ENCODE measurements at regions not wholly inside any gene's neighbourhood (a gene's known extent, or its start where the extent isn't known, plus 50 kb on each side); places are given as distances from the start of the nearest gene placed in this dataset.
"Not testable (repeated sequence)": the region's sequence is repeated elsewhere in the genome, so short reads cannot be mapped to it uniquely, and the experiment has no call there.

GRCh38 chr3:152891678-152892077 lies 56.7 kb downstream of the P2RY1 start:
- DNase-seq, result no peak

GRCh38 chr3:152892446-152892845 lies 57.5 kb downstream of the P2RY1 start:
- DNase-seq, result no peak

GRCh38 chr3:152893647-152894046 lies 58.7 kb downstream of the P2RY1 start:
- peak; percentile 42 for DNase-seq

- DNase-seq, result peak; percentile 70
These were observed 64.4 kb downstream of the P2RY1 start for GRCh38 chr3:152899306-152899705.

GRCh38 chr3:152902141-152902669 lies 67.3 kb downstream of the P2RY1 start:
- DNase-seq, result no peak

- no peak for DNase-seq
These were observed 70.7 kb downstream of the P2RY1 start for GRCh38 chr3:152905631-152906030.

GRCh38 chr3:152909180-152909883 lies 74.4 kb downstream of the P2RY1 start:
- no peak for DNase-seq

- no peak for DNase-seq
These were observed 75.3 kb downstream of the P2RY1 start for GRCh38 chr3:152910211-152910610.

GRCh38 chr3:152910966-152911365 lies 76.0 kb downstream of the P2RY1 start:
- DNase-seq, result peak; percentile 67

- DNase-seq, result not testable (repeated sequence)
These were observed 79.8 kb downstream of the P2RY1 start for GRCh38 chr3:152914743-152915142.

- no peak for DNase-seq
These were observed 80.8 kb downstream of the P2RY1 start for GRCh38 chr3:152915695-152916094.

GRCh38 chr3:152916753-152917279 lies 81.9 kb downstream of the P2RY1 start:
- DNase-seq, result no peak

- no peak for DNase-seq
These were observed 86.4 kb downstream of the P2RY1 start for GRCh38 chr3:152921351-152921750.

- no peak for DNase-seq
These were observed 87.6 kb downstream of the P2RY1 start for GRCh38 chr3:152922554-152922953.

GRCh38 chr3:152927131-152927530 lies 92.2 kb downstream of the P2RY1 start:
- DNase-seq, result no peak

- no peak for DNase-seq
These were observed 95.6 kb downstream of the P2RY1 start for GRCh38 chr3:152930516-152930915.

GRCh38 chr3:152937234-152937633 lies 102.3 kb downstream of the P2RY1 start:
- no peak for DNase-seq

GRCh38 chr3:152938974-152939636 lies 104.2 kb downstream of the P2RY1 start:
- no peak for DNase-seq

- no peak for DNase-seq
These were observed 106.9 kb downstream of the P2RY1 start for GRCh38 chr3:152941859-152942258.

- DNase-seq, result no peak
These were observed 107.4 kb downstream of the P2RY1 start for GRCh38 chr3:152942366-152942765.

- no peak for DNase-seq
These were observed 108.7 kb downstream of the P2RY1 start for GRCh38 chr3:152943645-152944044.

- no peak for DNase-seq
These were observed 109.7 kb downstream of the P2RY1 start for GRCh38 chr3:152944671-152945070.

GRCh38 chr3:152945556-152945955 lies 110.6 kb downstream of the P2RY1 start:
- DNase-seq, result no peak

GRCh38 chr3:152957491-152957890 lies 122.6 kb downstream of the P2RY1 start:
- no peak for DNase-seq

All from NCI-H1105 treated with DMSO at 0.1 percent for 48 hours (cell line).